ENCODE measurements at regions not wholly inside any gene's neighbourhood (a gene's known extent, or its start where the extent isn't known, plus 50 kb on each side); places are given as distances from the start of the nearest gene placed in this dataset.

DNA sequence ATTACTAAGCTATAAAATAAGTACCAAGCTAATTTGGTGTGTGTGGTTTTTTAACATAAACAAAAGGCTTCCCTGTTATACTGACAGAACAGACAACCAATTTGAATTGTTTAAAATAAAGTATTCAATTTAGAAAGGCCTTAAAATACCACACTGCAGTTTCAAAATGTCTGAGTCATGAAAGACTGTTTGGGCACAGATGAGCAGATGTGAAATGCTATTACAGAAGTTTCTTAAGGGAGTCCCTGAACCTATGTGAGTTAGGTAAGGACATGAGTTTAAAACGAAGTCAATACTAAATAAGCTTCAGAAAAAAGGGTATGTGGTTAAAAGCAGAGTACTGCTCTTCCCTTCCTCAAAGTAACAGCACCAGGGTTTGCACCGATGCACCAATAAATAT lies 69.7 kb upstream of the SETMAR start:
- no peak for DNase-seq (ENCODE audit: low read depth)
- TF ChIP-seq, protein P1, sequence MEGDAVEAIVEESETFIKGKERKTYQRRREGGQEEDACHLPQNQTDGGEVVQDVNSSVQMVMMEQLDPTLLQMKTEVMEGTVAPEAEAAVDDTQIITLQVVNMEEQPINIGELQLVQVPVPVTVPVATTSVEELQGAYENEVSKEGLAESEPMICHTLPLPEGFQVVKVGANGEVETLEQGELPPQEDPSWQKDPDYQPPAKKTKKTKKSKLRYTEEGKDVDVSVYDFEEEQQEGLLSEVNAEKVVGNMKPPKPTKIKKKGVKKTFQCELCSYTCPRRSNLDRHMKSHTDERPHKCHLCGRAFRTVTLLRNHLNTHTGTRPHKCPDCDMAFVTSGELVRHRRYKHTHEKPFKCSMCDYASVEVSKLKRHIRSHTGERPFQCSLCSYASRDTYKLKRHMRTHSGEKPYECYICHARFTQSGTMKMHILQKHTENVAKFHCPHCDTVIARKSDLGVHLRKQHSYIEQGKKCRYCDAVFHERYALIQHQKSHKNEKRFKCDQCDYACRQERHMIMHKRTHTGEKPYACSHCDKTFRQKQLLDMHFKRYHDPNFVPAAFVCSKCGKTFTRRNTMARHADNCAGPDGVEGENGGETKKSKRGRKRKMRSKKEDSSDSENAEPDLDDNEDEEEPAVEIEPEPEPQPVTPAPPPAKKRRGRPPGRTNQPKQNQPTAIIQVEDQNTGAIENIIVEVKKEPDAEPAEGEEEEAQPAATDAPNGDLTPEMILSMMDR (IDR thresholded peaks at IDR 0.05; ENCODE audit: control insufficient read depth, extremely low read depth, insufficient read depth), result no peak
- no peak overlapping the region for H3K4me3 ChIP-seq (ENCODE audit: low read depth, low read length)

DNA sequence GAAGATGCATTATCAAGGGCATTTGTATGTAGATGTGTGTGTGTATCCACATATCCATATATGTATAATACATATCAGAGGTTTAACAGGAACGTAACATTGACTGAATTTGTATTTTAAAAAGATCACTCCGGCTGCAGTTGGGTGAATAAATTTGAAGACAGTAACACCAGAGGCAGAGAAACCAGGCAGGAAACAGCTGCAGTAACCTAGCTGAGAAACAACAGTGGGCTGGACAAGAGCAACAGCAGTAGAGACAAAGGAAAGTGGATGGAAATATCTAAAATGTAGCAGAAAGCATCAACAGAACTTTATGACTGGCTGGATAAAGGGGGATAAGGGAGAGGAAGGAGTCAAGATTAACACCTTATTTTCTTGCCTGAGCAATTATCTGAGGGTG lies 68.3 kb upstream of the SETMAR start:
- TF ChIP-seq, protein P1 (IDR thresholded peaks at IDR 0.05; ENCODE audit: control insufficient read depth, extremely low read depth, insufficient read depth), result no peak

DNA sequence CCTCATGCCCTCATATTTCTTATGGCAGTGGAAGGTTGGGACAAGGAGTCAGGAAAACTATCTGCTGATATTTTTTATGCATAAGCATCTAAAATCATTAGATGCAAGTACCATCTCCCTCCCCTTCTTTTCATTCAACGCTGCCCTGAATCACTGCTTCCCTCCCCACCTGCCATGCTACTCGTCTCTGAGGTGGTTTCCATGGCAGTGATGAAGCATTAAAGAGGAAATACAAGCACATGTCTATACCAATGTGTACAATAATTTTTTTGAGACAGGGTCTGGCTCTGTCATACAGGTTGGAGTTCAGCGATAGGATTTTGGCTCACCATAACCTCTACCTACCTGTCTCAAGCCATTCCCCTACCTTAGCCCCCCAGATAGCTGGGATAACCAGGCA lies 67.5 kb upstream of the SETMAR start:
- no peak for DNase-seq (ENCODE audit: low read depth)
- TF ChIP-seq, protein P1 (IDR thresholded peaks at IDR 0.05; ENCODE audit: control insufficient read depth, extremely low read depth, insufficient read depth), result no peak
- no peak overlapping the region for H3K4me3 ChIP-seq (ENCODE audit: low read depth, low read length)

More for the DNA sequence above, 68.3 kb upstream of the SETMAR start:
- no peak for DNase-seq (ENCODE audit: low read depth)
- no peak overlapping the region for H3K4me3 ChIP-seq (ENCODE audit: low read depth, low read length)

DNA sequence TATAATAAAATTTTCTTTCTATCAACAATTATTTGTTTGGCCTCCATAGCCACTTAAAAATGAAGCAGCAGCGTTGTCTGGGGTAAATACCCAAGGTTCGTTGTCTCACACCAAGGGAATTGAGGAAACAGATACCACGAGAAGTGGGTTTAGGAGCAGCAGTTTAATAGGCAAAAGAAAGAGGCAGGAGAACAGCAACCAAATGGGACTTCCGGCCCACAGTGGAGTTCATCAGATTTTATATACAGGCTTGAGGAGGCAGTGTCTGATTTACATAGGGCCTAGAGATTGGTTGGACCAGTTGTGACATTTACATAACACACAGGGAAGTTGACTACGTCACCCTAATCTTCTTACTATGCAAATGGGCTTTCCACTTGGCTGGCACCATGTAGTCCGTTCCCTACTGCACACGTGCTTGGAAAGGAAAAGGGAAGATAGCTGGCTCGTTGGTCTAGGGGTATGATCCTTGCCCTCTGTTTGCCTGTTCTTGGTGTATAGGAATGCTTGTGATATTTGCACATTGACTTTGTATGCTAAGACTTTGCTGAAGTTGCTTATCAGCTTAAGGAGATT lies 61.5 kb upstream of the SETMAR start:
- no peak overlapping the region for H3K4me3 ChIP-seq (ENCODE audit: low read depth, low read length)
- no peak for DNase-seq (ENCODE audit: low read depth)
- TF ChIP-seq, protein P1 (IDR thresholded peaks at IDR 0.05; ENCODE audit: control insufficient read depth, extremely low read depth, insufficient read depth), result no peak

DNA sequence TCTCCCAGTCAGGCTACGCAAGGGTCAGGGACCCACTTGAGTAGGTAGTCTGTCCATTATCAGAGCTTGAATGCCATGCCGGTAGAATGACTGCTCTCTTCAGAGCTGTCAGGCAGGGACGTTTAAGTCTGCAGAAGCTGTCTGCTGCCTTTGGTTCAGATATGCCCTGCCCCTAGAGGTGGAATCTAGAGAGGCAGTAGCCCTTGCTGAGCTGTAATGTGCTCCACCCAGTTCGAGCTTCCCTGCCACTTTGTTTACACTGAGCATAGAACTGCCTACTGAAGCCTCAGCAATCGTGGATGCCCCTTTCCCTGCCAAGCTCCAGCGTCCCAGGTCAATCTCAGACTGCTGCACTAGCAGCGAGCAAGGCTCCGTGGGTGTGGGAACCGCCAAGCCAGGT lies 57.5 kb upstream of the SETMAR start:
- no peak overlapping the region for H3K4me3 ChIP-seq (ENCODE audit: low read depth, low read length)
- TF ChIP-seq, protein P1 (IDR thresholded peaks at IDR 0.05; ENCODE audit: control insufficient read depth, extremely low read depth, insufficient read depth), result peak; percentile 12; the same call in 1 of the 2 replicates
- no peak for DNase-seq (ENCODE audit: low read depth)

DNA sequence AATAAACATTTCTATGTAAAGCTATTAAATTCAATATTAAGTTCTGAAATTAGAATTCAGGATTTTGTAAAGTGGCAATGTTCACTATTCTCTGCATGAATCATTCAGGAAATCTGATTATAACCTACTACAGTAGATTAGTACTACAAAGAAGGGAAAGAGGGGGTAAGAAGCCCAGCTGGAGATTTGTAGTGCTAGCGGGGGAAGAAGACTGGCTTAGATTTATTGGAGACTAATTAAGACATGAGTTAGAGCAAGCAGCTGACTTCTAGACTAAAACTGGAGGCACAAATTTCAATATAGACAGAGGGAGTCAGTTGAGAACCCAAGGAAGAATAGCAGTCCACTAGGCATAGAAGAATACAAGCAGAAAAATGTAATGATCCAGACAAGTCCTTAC lies 55.8 kb upstream of the SETMAR start:
- DNase-seq (ENCODE audit: low read depth), result no peak
- H3K4me3 ChIP-seq (ENCODE audit: low read depth, low read length), result no peak overlapping the region
- TF ChIP-seq, protein P1 (IDR thresholded peaks at IDR 0.05; ENCODE audit: control insufficient read depth, extremely low read depth, insufficient read depth), result no peak

DNA sequence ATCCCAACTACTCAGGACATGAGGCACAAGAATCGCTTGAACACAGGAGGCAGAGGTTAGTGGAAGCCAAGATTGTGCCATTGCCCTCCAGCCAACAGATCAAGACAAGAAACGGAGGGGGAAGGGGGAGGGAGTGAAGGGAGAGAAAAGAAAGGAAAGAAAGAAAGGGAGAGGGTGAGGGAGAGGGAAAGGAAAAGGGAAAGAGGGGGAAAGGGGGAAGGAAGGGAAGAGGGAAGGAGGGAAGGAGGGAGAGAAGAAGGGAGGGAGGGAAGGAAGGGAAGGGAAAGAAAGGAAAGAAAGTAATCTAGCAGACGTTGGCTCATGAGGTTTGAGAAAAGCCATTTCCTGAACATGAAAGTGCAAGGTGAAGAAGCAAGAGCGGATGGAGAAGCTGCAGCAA lies 53.1 kb upstream of the SETMAR start:
- TF ChIP-seq, protein P1 (IDR thresholded peaks at IDR 0.05; ENCODE audit: control insufficient read depth, extremely low read depth, insufficient read depth), result no peak
- no peak for DNase-seq (ENCODE audit: low read depth)
- no peak overlapping the region for H3K4me3 ChIP-seq (ENCODE audit: low read depth, low read length)
